HG03378 (cell line): ENCODE measurements at regions not wholly inside any gene's neighbourhood (a gene's known extent, or its start where the extent isn't known, plus 50 kb on each side); places are given as distances from the start of the nearest gene placed in this dataset.

Experiments
- ATAC-seq: cut with Tn5 transposase; IDR thresholded peaks from one replicate; pipeline ENCODE4 v1.9.1; 2021; ENCODE audit warnings: mild to moderate bottlenecking, moderate library complexity; ENCODE audit not compliant: unreplicated experiment

DNA sequence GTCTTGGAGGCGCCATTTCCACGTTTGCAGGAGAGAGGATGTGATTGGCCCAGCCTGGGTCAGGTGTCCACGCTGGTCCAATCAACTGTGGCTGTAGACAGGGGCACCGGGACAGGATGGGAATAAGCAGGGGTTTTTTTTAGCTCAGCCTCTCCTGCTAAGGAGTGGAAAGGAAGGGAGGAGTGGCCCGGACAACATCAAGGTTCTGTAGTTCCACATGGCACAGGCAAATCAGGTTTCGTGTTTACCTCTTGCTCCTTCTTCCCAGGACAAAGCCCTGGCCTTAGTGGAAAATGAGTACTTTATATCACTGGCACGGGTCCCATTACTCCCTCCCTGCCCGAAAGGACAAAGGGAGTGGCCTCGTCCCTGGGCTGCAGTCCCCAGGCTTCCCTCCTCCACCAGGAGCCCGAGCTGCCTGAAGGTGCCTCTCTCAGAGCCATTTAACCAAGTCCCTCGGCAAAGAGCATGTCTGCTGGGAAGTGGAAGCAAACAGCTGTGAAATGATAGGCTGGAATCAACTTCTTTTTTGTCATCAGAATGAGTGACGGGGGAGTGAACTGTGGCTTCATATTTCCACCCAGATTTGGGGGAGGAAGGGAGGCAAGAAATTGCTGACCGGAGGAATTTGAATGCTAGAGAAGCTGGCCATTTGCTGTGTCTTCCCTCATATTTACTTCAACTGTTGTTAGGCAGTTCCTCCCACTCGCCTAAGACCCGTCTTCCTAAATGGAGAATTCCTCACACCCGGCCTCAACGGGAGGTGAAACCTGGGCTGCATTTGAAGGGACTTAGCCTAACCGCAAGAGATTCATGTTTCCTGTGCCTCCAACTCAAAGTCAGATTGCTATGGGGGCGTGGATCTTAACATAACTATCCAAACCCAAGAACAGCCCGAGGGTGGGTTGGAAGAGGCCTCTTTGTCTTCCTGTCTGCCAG, 84.9 kb upstream of the SLC44A3 start:
- ATAC-seq: no peak

DNA sequence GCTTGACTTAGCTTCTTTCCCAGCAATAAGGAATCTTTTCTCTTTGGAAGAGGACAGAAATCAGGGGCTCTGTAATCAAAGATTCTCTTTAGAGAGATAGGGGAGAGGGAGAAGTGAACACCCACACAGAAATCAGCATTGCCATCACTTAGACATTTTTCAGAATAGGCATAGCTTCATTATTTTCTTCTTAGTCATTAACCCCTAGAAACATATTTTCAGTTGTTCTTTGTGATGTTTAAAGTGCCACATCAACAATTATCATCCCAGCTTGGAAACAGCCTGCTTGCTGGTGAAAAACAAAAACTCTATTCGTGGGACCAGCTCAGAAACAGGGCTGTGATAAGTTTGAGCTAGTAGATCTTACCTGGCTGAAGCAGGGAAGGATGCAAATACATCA, 88.3 kb upstream of the SLC44A3 start:
- no peak for ATAC-seq

DNA sequence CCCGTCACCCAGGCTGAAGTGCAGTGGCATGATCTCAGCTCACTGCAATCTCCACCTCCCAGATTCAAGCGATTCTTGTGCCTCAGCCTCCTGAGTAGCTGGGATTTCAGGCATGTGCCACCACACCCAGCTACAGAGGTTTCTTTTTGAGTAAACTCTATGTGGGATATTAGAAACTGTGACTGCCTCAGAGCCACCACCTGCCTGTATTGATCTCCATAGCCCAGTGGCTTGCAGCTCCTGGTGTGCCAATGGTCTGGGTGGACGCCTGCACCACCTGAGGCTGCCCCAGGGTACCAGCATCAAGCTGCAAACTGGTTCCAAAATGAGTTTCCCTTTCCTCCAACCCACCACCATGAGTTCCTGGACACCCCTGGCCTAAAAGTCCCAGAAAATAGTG, 89.7 kb upstream of the SLC44A3 start:
- no peak for ATAC-seq

DNA sequence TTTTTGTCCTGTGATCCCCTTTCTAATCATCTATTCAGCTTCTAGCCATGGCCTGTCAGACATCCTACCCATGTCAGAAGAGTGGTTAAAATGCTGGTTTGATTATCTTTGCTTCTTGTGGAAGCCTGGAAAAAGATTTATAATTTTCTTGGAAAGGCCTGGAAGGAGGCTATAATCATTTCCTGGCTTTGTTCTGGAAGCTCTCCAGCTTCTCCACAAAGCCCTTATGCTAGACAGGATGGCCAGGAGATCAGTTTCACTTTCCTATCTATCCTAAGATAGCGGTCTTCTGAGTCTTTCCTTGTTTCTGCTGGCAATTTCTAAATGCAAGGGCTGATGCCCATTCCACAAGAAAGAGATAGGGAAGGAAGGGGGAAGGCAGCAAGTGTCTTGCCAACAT, 90.9 kb upstream of the SLC44A3 start:
- no peak for ATAC-seq

DNA sequence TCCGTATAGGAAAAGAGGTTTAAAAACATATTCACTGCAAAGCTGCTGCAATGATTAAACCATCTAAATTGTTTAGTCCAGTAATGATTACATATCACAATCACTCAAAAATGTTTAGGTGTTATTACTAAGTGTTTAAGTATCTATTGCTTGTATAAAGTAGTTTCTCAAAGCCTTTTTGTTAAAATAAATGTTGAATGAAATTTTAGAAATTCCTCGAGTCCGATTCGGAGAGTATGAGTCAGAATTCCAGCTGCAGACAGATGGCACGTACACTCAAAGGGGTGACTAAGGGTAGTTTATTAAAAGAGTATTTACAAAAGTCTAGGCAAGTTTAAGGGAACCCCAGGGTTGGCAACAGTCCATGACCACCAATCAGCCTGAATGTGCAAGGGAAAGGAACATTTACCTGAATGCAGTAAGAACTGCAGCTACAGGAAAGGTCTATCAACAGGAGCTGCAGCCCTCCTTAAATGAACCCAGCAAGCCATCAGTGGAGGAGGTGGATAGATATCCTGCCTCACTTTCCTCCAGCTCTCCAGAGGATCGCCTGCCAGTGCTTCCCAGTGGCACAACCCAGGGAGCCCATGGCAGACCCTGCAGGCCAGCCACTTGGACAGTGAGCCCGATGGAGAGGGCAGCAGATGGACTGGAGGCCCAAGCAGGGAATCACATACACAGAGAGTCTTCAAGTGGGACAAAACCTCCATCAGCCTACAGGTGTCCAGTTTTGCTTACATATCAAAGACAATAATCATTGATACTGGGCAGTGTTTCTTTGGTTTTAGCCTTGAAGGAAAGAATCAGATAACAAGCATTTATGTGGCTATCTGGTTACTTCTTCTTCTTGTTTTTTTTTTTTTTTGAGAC, 92.1 kb upstream of the SLC44A3 start:
- ATAC-seq: no peak

DNA sequence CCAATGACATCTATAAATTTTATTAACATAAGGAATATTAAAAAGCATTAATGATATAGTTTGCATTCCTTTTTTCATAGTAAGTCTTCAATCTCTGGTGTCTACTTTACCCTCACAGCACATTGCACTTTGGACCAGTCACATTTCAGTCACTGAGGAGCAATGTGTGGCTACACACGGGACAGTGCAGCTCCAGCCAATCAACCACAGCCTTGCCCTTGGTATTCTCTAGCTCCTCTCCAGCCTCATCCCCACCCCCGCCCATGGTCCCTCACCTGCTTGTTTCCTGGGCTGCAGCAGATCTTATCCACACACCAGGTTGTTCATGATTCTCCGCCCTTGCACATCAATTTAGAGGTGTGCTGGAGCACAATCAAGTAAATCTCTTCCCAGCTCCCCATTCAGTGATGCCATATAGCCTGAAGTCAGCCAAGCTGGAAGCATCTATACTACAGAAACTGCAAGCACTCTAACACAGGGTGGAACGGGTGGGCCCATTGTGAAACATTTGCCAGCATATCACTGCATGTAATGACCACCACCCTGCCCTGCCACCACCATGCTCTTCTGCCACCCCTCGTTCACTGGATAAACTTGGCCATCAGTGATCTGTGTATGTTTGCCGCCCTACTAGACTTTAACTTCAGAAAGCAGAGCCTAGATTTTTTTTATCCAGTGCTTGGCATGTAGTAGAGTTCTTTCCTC, 93.0 kb upstream of the SLC44A3 start:
- ATAC-seq: no peak

DNA sequence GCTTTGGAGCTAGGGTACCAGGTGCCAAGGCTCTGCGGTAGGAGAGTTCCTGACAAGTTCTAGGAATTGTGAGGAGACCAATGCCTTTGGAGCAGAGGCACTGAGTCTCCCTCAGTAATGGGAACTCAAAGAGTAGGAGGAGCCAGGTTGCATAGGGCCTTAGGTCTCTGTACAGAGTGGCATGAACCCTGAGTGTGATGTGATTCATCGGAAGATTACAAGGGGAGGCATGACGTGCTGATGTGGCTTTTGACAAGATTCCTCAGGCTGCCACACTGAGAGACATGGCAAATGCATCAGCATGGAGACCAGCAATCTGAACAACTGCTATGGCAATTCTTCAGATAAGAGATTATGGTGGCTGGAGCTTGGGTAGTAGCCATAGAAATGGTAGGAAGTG, 94.6 kb upstream of the SLC44A3 start:
- no peak for ATAC-seq

DNA sequence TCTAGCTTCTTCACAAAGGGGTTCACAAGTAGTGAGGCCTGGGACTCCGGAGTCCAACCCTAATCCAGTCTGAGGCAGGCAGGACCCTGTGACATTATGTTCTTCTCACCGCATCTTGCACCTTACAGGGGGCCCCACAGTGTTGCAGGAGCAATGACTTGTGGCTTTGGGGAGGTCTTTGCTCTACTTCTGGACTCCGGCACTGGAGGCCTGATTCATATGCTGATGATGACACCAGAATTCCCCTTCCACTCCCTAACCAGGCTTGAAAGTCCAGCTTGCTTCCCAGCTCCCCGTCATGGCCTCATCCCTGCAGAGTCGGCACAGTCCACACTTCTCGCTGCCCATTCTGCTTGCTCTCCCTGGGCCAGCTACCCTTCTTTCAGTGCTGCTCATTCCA, 96.3 kb upstream of the SLC44A3 start:
- ATAC-seq: no peak

DNA sequence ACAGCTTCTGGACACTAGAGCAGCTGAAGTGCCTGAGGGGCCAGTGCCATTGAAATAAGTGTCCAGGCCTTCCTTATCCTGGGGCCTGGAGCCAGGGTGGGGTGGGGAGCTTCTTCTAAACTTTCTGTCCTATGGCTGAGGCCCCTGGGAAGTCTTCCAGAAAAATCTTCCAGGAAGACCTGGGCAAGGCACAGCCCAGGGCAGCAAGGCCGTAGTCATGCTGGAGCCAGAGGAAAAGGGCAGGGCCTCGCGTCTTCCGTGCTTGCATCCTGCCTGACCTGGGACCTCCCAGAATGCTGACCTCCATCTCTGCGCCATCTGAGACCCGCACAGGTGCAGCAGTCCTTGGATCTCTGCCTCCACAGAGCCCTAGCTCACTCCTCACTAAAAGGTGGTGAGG, 96.7 kb upstream of the SLC44A3 start:
- no peak for ATAC-seq

DNA sequence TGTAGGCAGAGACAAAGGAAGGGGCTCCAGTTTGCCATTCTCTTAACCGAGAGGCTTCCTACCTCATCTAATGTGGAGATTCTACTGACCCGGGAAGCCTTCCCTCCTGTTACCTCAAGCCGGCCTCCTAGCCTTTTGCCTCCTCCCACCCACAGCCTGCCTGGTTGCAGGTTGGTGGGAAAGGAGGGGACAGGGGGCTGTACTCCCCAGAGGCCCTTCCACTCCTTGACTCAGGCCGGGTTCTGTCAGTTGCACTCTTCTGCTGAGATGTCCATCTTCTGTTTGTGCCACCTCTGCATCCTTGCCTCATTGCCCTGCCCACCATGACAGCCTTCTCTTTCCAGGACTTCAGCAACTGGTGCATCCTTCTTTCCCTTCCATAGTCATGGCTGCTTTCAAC, 98.0 kb upstream of the SLC44A3 start:
- no peak for ATAC-seq

DNA sequence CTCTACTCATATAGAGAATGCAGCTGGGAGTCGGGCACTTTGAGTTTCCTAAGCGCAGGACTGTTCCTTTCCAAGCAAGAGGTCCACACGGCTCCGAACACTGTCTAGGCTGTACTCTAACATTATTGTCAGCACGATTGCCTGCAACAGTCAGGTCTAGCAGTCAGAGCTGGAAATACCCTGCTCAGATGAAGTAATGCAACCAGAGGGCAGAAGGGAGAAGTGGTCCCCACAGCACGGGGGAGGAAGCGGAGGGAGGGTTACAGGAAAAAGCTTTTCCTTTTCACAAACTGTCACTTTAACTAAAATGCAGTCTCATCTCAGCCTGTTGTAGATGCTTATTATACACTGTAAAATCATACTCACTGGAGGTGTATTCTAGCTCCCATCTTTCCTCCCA, 98.9 kb upstream of the SLC44A3 start:
- ATAC-seq: no peak

DNA sequence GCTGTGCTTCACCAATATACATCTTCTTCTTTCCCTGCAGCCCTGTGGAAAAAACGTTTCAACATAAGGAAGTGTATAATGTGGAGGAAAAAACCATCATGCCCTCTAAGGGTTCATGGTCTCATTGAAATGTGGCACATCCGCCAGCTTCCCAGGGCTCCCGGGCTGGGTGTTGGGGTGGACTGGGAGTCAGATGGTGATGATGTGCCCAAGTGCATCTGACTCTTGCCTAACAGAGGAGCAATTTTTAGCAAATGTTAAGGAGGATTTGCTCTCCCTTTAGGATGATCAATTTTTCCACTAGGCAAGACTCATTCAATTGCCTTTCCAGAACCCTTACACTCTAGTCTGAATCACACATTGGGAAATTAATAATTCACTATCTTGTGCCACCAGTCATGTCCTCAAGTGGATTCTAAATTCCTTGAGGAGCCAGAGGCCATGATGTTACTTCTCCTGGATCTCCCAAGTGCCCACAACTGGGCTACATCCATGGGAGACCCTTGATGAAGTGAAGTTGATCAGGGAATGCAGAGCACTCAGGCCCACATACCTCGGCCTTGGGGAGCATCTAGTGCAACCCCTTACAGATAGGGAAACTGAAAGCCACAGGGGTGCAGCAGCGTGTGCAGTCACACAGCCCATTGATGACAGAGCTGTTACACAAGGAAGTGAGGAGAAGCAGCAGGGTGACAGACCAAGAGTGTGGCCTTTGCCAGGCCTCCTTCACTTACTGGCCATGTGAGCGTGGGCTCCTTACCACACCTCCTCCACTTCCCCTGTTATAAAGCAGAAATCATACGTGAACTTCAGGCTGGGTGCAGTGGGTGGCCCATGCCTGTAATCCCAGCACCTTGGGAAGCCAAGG, 100.0 kb upstream of the SLC44A3 start:
- peak; percentile 98 for ATAC-seq

DNA sequence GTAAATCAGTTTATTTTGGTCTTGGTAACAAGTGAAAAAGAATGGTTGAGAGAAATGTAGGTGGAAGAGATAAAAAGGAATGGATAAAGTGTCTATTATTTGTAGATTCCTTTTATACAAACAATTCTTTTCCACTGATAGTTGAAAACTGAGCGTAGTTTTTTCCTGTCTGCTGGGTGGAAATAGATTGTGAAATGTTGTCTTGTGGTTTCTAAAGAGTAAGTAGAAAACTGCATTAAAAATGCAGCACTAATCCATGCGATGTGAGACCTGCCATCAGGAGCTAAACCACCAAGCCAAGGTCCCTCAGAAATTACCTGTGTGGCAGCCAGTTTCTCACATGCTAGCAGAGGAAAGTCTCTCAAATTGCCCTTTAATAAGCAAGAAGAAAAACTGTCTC, 103.2 kb upstream of the SLC44A3 start:
- no peak for ATAC-seq

DNA sequence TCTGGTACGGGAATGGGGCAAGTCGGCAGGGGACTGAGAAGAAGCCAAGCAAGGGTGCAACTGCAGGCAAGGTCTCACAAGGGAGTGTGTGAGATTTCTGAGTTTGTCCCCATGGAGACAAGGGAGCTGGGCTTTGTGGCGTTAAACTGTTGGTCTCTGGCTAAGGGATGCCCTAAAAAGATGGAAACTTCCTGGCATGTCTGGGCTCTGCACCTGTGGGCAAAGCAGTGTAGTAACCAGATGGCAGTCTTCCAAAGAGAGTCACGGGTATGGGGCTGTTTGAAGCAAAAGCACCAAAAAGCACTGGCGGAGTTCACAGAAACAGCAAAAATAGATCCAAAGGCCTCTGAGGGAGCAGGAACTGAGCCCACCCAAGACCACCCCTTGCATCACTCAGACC, 104.8 kb upstream of the SLC44A3 start:
- no peak for ATAC-seq

DNA sequence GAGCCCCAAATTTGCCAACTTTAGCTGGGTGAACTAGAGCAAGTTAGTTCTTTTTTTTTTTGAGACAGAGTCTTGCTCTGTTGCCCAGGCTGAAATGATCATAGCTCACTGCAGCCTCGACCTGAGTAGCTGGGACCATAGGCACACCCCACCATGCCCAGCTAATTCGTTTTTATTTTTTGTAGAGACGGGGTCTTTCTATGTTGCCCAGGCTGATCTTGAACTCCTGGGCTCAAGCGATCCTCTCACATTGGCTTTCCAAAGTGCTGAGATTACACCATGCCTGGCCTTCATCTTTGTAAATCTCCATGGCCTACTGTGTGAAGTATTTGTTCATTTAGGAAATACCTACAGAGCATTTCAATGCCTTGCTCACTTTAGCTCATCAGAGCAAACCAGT, 105.6 kb upstream of the SLC44A3 start:
- no peak for ATAC-seq

DNA sequence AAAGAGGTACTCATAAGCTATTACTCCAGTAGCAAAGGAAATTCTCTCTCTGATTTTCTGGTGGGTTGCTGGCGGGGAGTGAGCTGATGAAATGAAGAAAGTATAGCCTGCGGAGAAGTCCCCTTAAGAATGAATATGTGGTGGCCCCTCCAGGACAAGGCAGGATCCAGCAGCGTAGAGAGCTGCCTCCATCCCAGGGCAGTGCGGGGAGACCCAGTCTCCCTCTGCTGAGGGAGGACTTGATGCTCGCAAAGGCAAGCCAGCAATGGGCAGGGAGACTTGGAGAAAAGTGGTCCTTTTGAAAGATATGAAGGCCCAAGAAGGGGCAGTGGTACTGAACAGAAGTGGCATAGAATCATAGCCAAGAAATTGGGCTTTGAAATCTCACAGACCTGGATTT, 106.0 kb upstream of the SLC44A3 start:
- no peak for ATAC-seq

DNA sequence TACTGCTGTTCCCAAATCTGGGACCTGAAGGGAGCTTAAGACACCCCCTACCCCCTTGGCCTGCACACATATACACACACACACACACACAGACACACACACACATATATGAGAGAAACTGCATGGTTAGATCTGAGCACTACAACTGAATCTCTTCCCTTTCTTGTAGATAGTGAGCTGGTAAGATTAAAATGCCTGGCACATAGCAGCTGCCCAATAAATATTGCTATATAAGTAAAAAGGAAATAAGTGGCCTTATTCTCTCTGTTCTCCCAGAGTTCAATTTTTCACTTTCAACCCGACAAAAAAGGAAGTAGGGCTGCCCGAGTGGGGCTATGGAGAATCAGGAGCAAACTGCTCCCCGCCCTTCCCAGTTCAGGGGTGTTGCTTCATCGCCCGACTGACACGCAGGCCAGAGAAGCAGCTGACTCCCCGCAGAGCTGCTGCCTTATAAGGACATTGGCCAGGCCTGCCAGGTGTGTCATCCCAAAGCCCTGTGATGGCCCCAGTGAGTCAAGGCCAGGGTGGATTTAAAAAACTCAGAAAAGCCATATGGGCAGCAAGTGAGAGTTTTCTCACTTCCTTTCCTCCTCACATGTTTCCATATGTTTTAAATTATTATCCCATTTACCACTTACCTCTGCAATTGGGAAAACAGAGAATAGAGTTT, 106.5 kb upstream of the SLC44A3 start:
- peak; percentile 78 for ATAC-seq

DNA sequence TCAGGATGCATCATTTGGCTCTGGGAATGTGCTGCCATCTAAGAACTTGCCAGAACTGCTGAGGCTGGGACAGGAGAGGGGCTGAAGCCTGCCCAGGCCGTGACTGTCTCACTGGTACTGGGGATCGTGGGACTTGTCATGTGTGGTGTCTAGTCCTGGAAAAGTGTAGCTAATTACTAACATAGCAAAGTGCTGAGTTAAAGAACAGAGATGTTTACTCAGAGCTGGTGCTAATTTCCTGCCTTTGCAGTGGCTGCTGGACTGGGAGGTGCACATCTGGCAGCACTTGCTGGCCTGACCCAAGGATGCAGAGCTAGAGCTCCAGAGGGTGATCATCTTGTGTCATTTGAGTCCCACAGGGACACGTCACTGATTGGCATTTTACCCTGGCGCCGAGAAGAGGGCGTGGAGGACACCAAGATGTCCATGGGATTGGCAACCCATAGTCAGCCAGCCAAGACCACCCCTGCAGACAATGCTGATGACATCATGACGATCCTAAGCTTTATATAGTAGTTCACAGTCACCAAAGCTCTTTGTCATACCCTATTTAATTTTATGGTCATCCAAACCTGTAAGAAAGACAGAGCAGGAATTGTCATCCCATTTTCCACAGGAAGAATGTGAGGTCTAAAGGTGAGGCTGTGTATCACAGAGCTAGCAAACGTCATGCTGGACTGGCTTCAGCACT, 110.1 kb upstream of the SLC44A3 start:
- no peak for ATAC-seq

DNA sequence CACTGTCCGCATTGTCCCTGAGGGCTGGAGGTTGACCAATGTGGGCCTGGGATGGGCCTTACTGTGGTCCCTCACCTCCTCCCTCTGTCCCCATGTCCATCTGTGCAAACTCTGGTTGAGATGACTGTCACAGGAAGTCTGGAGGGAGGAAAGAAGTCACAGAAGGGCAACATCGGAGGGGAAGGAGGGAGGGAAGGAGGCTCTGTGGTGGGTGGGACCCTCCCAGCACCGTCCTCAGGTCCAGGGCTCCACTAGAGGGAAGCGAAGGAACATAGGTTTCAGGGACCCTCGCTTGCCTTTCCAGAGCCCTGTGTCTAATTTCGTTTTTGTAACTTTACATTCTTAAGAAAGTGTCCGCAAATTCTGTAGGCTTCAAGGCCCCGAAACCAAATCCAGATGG, 111.3 kb upstream of the SLC44A3 start:
- no peak for ATAC-seq
